OCI-LY3 (cell line): ENCODE measurements at regions not wholly inside any gene's neighbourhood (a gene's known extent, or its start where the extent isn't known, plus 50 kb on each side); places are given as distances from the start of the nearest gene placed in this dataset.

Experiments used
- H2AFZ ChIP-seq: fragments of 200-600, 300-600 bp; shearing (Covaris generic); 2 replicates; pipeline ENCODE4 v1.6.0; 2014; ENCODE audit warnings: antibody characterized with exemption, low read depth, low read length
- H3K27ac ChIP-seq: fragments of 200-600, 300-600 bp; sonication (generic); 2 replicates; pipeline ENCODE4 v1.5.1; 2014; ENCODE audit warnings: mild to moderate bottlenecking, low read length, moderate library complexity, mixed read lengths
- H3K27me3 ChIP-seq: fragments of 200-600, 300-600 bp; sonication (generic); 2 replicates; pipeline ENCODE4 v1.6.1; 2014; ENCODE audit warnings: low read depth, low read length, mixed read lengths
- H3K36me3 ChIP-seq: fragments of 200-600, 300-600 bp; sonication (generic); replicated peaks from 2 replicates; pipeline ENCODE3; 2014; ENCODE audit warnings: low read depth, low read length, mixed read lengths
- H3K4me1 ChIP-seq: fragments of 300-600, 200-600 bp; sonication (generic); 2 replicates; pipeline ENCODE4 v1.6.1; 2014; ENCODE audit warnings: low read length, mixed read lengths
- H3K4me2 ChIP-seq: fragments of 200-600, 300-600 bp; sonication (generic); 2 replicates; pipeline ENCODE4 v1.6.1; 2014; ENCODE audit warnings: low read length, mixed read lengths
- H3K4me3 ChIP-seq: fragments of 300-600, 200-600 bp; sonication (generic); 2 replicates; pipeline ENCODE4 v1.5.1; 2014; ENCODE audit warnings: antibody characterized with exemption, mild to moderate bottlenecking, low read length, moderate library complexity
- H3K79me2 ChIP-seq: fragments of 300-600, 200-600 bp; shearing (Covaris generic); 2 replicates; pipeline ENCODE4 v1.6.1; 2014; ENCODE audit warnings: mild to moderate bottlenecking, low read length, mixed read lengths
- H3K9ac ChIP-seq: fragments of 300-600, 200-600 bp; shearing (Covaris generic); 2 replicates; pipeline ENCODE4 v1.6.0; 2014; ENCODE audit warnings: mild to moderate bottlenecking, low read length, moderate library complexity
- H3K9me3 ChIP-seq: fragments of 200-600, 300-600 bp; shearing (Covaris generic); 2 replicates; pipeline ENCODE4 v1.6.1; 2014; ENCODE audit warnings: low read length, mixed read lengths; ENCODE audit not compliant: insufficient read depth
- H4K20me1 ChIP-seq: fragments of 200-600, 300-600 bp; sonication (generic); 2 replicates; pipeline ENCODE4 v1.6.1; 2016; ENCODE audit warnings: low read length, mixed read lengths; ENCODE audit not compliant: insufficient read depth
- CTCF ChIP-seq: fragments of 200-600, 300-600 bp; sonication (generic); IDR thresholded peaks from 2 replicates; pipeline ENCODE4 v1.5.1; 2014; ENCODE audit warnings: antibody characterized with exemption, low read length, low read depth
- EZH2phosphoT487 ChIP-seq: fragments of 200-600 bp; shearing (Covaris generic); IDR thresholded peaks from 2 replicates; pipeline ENCODE4 v1.6.1; 2018; ENCODE audit warnings: antibody characterized with exemption, mixed run types, low read depth

GRCh38 chr2:8064603-8065002 lies 617.3 kb upstream of the ID2 start:
- Histone ChIP-seq H3K9ac (no peak overlapping the region), H3K9me3 (no peaks in the 10 kb centered on the region), H3K4me2 (no peak overlapping the region), H3K79me2 (no peaks in the 10 kb centered on the region), H3K27ac (no peak overlapping the region), H4K20me1 (no peaks in the 10 kb centered on the region), H3K4me3 (no peak overlapping the region), H3K36me3 (no peaks in the 10 kb centered on the region), H3K27me3 (no peaks in the 10 kb centered on the region), H2AFZ (no peak overlapping the region), H3K4me1 (peaks cover 7% of the 10 kb centered on the region; the same call in 1 of the 2 replicates)
- no peak for TF ChIP-seq EZH2phosphoT487
- no peak for TF ChIP-seq CTCF

GRCh38 chr2:8065191-8065590 lies 616.7 kb upstream of the ID2 start:
- no peak overlapping the region for H3K4me3 ChIP-seq
- peaks cover 1% of the 10 kb centered on the region; the same call in 1 of the 2 replicates for H3K4me1 ChIP-seq
- no peaks in the 10 kb centered on the region for H3K9me3 ChIP-seq
- no peak for TF ChIP-seq CTCF
- no peak for TF ChIP-seq EZH2phosphoT487
- H3K79me2 ChIP-seq: no peaks in the 10 kb centered on the region
- H3K27ac ChIP-seq: no peak overlapping the region
- no peaks in the 10 kb centered on the region for H3K36me3 ChIP-seq
- H4K20me1 ChIP-seq: no peaks in the 10 kb centered on the region
- H2AFZ ChIP-seq: no peak overlapping the region
- no peaks in the 10 kb centered on the region for H3K27me3 ChIP-seq
- H3K9ac ChIP-seq: no peak overlapping the region
- no peak overlapping the region for H3K4me2 ChIP-seq

GRCh38 chr2:8067784-8068336 lies 614.0 kb upstream of the ID2 start:
- Histone ChIP-seq H3K79me2 (no peaks in the 10 kb centered on the region), H3K4me2 (no peak overlapping the region), H3K27me3 (no peaks in the 10 kb centered on the region), H2AFZ (no peak overlapping the region), H3K27ac (no peak overlapping the region), H3K36me3 (no peaks in the 10 kb centered on the region), H3K4me3 (no peak overlapping the region), H3K9ac (no peak overlapping the region), H3K4me1 (no peaks in the 10 kb centered on the region), H3K9me3 (no peaks in the 10 kb centered on the region), H4K20me1 (no peaks in the 10 kb centered on the region)
- TF ChIP-seq EZH2phosphoT487: no peak
- TF ChIP-seq CTCF: no peak

- no peaks in the 10 kb centered on the region for H3K27me3 ChIP-seq
- no peaks in the 10 kb centered on the region for H3K79me2 ChIP-seq
- H2AFZ ChIP-seq: no peak overlapping the region
- H3K9ac ChIP-seq: no peak overlapping the region
- H3K4me2 ChIP-seq: no peak overlapping the region
- H3K27ac ChIP-seq: no peak overlapping the region
- H3K4me3 ChIP-seq: no peak overlapping the region
- TF ChIP-seq CTCF (no peak), EZH2phosphoT487 (no peak)
- no peaks in the 10 kb centered on the region for H3K9me3 ChIP-seq
- no peaks in the 10 kb centered on the region for H4K20me1 ChIP-seq
- H3K4me1 ChIP-seq: no peaks in the 10 kb centered on the region
- H3K36me3 ChIP-seq: peaks cover 3% of the 10 kb centered on the region
Observed at GRCh38 chr2:8072907-8073306, 608.9 kb upstream of the ID2 start.
